RKO (cell line): ENCODE measurements at regions not wholly inside any gene's neighbourhood (a gene's known extent, or its start where the extent isn't known, plus 50 kb on each side); places are given as distances from the start of the nearest gene placed in this dataset.

ENCODE experiments used
- DNase-seq: peaks from one replicate; pipeline ENCODE4 v3.0.0-alpha.2; 2016; ENCODE audit warnings: low spot score

GRCh38 chr15:69818529-69818928 lies 279.2 kb downstream of the TLE3 start:
- no peak for DNase-seq

- no peak for DNase-seq
These were observed 278.3 kb downstream of the TLE3 start for GRCh38 chr15:69819371-69819770.

DNA sequence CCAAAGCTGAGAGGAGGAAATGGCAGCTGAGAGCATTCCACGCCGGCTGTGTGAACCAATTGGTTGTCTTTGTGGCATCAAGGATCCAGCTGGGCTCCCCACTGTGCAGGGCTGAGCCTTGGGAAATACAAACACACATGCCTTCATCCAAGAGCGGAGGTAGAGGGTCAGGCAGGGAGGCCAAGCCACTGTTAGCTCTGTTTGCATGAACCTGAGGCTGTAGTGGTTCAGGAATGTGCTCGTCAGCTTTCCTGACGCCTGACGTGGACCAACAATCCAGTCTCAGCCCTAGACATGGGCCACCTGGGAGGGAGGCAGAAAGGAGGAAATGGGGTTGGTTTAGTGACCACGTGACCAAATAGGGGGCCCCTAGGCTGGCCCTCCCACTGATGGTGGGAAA lies 276.9 kb downstream of the TLE3 start:
- DNase-seq: no peak

DNA sequence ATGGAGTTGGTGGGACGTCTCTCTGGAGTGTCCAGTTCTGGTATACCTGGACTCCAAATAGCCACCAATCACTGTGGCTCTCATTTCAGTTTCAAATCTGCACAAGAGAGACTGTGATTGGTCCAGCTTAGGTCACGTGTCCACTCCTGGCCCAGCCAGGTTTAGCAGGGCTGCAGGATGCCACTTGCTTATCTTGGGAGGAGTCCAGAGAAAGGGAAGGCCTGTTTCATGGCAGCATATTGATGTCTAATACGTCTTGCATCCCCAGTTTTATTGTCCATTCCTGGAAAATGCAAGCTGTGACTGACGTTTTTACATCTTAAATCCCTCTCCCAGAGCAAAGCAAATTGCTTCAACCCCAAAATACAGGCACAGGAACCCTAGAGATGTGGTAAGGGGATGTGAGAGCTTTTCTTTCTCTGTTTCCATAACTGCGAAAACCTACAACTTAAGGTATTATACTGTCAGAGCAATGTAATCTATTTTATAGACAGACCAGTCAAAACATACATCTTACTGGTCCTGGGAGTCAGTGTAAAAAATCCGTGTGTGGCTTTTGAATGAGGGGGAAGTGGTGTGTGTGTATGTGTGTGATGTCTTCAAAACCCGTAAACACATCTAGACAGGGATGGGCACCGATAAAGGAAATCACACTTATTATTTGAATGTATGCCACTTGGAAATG lies 274.4 kb downstream of the TLE3 start:
- DNase-seq: no peak

DNA sequence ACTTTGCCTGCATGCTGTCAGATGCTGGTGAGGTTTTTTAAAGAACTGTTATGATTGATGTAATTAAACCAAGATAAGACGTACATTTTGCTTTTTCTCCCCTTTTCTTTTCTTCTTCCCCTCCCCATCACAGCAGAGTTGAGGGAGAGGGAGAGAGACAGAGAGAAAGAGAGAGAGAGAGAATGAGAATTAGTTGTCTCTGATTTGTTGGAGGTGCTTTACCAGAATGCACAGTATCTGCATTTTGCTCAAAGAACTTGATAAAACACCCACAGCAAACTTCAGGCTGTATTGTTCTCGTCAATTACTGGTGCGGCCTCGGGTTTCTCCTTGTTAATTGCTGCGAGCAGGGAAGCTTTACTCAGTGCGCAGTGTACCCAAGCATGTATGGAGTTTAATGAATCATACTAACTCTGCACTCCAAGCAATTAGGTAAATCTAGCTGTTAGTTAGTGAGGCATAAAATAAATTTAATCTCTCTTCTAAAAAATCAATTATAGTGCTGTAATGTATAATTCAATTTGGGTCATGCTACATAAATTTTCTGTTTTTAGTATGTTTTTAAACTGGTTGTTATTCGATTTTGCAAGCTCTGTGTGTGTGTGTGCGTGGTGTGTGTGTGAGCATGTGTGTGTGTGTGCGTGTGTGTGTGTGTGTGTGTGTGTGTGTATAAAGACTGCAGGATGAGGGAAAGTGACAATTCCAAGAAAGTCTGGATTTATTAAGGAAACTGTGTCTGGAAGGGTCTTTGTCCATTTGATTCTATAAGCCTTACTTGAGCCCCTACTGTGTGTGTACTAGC lies 273.4 kb downstream of the TLE3 start:
- no peak for DNase-seq

DNA sequence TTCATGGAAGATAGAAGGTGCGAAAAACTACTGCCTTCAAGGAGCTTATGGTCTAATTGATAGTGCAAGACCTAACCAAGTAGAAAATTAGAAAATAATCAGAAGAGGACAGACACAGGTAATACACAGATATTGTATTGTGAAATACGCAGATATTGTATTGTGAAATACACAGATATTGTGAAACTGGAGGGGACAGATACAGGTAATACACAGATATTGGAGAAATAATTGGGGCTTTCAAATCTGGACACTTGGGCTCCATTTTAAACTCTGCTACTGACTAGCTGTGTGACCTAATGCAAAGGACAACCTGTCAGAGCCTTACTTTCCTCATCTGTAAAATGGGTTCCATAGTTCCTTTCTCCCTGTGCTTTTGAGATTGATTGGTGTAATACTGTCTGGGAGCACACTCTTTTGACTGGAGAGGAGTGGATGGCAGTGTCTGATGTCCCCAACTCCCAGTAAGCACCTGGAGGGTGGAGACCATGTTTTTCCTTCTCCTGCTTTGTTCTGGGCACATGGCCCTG lies 272.8 kb downstream of the TLE3 start:
- no peak for DNase-seq

DNA sequence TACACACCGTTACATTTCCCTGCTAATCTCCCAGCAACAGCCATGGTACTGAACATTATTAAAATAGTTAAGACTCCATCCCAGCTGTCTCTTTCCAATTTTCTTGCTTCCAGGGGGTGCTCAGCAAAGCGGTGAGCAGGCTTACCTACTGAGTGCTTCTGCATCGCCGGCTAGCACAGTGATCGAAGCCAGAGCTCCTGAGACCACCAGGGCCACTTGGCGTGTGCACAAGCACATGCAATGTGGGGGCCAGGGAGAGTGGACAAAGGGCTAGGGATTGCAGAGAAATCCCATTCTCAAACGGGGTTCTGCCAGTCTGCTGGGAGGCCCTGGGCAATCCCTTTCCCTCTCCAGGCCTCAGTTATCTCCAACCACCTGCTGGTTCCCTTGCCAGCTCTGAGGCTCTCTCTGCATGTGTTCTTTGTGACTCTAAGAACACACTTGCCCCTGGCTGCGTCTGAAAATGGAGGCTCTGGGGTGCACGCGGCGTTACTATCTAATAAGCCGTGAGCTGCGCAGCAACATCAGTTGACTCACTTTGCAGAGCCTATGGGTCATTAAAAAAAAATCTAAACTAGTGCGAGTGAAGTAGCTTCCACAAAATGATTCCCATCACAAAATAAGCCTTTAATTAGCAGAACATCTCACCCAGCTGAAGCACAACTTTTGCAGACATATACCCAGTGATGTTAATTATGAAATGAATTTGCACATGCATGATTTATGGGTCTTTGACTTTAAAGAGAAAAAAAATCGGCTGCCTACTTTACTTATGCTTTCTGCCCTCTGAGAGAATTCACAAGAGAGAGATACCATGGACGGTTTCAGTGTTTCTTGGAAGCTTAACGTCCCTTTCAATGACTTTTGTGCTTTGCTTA lies 271.5 kb downstream of the TLE3 start:
- no peak for DNase-seq

- no peak for DNase-seq
These were observed 270.9 kb downstream of the TLE3 start for GRCh38 chr15:69826819-69827175.

DNA sequence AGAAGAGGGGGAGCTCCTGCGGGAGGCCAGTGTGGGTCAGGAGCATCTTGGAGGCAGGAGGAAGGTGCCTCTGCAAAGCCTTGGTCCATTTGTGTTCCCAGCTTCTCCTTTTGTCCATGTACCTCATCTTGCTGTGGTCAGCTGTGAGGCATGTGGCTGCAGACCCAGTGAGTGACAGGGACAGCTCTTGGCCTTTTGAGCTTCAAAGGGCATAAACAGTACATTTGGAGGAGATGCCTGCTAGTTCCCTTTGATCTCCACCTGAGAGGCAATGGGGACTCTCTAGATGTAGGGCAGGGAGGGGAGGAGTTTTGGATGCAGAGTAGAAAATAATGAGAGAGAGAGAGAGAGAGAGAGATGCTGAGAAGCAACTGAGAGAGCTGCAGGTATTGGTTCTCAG lies 270.0 kb downstream of the TLE3 start:
- no peak for DNase-seq

DNA sequence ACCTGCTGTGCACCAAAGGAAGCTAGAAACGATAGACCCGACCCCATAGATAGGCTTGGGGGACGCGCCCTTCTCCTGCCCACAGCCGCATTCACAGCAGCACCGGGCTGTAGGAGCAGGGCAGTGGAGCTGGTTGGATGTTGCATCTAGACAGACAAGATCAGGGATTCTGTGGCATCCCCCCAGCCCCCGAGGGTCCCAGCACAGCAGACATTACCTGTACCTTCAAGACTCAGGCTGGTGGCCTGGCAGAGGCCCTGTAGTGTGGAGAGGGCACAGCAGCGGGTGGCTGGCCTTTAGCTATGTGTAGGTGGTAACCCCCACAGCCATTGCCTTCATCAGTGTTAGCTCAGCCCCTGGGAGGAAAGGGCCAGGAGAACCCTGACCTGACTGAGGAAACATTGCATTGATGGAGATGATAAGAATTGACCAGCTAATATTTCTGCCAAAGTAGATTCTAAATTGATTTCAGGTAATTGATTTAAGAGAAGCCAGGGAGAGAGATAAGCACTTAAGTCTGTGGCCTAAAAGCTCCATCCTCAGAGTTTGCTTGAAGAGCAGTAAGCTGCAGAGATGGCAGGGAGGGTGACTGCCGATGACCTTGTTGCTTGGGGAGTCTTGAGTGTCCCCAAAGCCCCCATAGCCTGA lies 269.4 kb downstream of the TLE3 start:
- no peak for DNase-seq

- no peak for DNase-seq
These were observed 267.7 kb downstream of the TLE3 start for GRCh38 chr15:69829974-69830373.

GRCh38 chr15:69830430-69830829 lies 267.3 kb downstream of the TLE3 start:
- DNase-seq: no peak

DNA sequence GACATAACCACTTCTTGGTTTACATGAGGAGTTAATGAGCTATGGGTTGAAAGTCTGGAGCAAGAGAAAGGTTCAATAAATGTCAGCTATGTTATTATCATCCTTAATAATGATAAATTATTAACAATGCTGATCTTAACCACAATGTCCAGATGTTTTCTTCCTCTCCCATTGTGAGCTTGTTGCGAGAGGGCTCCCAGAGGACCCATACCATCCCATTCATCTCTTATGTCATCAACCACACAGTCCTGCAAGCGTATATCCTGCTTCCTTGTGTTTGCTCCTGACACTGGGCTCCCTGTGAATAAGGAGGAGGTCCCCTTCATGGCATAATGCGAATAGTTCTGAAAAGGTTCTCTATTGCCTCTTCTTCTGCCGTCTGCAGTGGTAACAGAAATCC lies 266.8 kb downstream of the TLE3 start:
- DNase-seq: no peak

DNA sequence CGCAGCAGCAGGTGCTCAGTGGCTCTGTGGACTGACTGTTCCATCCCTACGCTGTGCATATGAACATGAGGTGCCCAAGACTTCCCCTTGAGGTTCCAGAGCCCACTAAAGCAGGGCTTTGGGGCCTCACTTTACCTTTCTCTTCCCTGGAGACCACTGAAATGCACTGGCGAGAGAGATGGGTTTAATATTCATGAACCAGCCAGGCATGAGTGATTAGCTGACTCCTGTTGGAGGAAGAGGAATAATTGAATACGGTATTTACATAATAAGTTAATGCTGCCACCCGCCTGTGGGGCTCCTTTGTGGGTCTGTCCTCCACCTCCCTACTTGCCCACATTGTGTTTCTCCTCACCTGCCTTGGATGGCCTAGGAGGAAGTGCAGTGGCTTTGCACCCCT lies 263.4 kb downstream of the TLE3 start:
- DNase-seq: no peak

DNA sequence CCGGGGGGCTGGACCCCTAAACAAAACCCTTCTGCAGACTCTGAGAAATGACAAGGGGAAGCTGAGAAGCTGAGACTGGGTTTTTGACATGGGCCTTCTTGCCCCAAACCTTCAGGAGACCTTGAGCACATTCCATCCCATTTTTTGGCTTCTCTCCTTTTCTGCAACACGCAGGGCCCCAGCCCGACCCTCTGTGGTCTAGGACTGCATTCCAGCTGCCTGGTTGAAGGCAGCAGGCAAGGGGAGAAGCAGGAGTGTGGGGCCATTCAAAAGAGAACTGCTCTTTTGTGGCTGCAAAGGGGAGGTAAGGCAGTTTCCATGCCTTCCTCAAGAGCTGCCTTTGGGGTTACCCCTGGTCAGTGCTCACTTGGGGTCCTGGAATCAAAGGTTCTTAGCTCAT lies 263.0 kb downstream of the TLE3 start:
- no peak for DNase-seq

GRCh38 chr15:69836048-69836447 lies 261.7 kb downstream of the TLE3 start:
- no peak for DNase-seq

DNA sequence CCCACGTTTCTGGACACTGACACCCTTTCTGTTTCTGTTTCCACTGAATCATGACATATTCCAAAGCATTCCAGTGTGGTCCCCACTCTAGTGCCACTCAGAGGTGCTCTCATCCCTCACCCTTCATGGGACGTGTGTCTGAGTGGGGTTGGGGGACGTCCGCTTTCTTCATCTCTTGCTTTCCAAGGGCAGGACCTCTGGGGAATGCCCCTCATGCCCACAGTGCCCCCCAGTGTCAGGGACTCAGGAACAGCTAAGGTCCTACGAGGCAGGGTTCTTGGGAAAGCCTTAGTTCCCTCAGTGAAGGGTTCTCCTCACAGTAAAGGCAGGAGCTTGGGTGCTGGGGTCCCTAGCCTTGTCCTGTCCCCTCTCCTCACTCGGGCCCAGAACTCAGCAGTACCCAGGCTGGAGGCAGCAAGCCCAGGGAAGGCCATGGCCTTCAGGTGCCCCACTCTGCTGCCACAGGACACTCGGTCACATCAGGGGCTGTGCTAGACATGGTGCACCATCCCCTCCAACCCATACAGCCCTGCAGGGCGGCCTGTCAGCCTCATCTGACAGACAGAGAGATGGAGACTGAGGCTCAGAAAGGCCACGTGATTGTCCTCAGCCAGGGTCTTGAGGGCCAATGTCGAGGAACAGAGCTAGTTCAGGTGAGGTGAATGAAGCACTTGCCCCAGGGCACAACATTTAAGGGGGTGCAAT lies 261.0 kb downstream of the TLE3 start:
- DNase-seq: no peak

GRCh38 chr15:69838338-69838737 lies 259.4 kb downstream of the TLE3 start:
- DNase-seq: no peak

- DNase-seq: no peak
These were observed 258.7 kb downstream of the TLE3 start for GRCh38 chr15:69838994-69839393.

DNA sequence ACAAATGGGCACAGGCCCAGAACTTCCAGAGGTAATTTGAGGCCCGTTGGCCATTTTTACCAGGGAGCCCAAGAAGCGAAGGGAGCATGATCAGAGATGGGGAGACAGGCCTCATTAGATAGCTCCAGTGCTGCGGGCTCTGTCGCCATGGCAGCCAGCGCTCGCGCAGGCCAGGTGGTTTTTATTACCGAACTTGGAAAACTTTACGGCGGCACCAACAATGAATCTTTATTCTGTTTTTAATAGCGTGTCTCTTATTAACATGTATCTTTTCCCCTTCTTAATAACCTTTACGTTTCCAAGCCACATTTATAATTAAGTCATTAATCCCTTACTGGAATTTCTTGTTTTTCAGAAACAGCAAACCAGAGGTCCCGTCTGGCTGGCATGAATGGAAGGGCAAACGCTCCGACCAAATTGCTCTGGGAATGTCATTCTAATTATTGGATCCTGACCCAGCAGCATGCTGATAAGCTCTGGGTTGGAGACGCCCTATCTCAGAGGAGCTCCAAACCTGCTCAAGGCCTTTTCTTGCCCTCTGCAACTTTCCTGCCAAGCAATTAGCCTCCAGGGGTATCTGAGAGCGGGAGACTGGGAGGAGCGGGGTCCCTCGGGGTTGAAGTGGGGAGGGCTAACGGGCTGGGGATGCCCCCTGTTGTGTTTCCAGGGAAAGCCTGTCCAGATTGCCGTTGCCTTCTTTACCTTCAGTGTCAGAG lies 256.4 kb downstream of the TLE3 start:
- no peak for DNase-seq

DNA sequence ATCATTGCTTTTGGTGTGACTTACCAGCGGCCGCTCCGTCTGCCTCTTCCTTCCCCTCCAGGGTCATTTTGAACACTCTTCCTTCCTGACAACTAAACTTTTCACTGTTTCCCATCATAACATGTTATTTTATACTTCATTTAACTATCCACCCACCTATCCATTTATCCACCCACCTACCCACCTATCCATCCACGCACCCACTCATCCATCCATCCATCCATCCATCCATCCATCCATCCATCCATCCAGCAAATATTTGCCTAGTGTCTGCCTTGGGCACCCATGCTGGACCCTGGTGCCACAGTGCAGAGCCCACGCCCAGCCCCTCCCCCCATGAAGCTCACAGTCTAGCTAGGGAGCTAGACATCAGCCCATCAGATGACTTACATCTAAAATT lies 254.9 kb downstream of the TLE3 start:
- DNase-seq: no peak
